AG09309 (cell line): ENCODE measurements at regions not wholly inside any gene's neighbourhood (a gene's known extent, or its start where the extent isn't known, plus 50 kb on each side); places are given as distances from the start of the nearest gene placed in this dataset.

Source experiments
- DNase-seq: peaks from one replicate; pipeline ENCODE4 v3.0.0-alpha.2; 2010; ENCODE audit warnings: low read depth
- H3K4me3 ChIP-seq: 2 replicates; pipeline ENCODE4 v1.5.1; 2011; ENCODE audit warnings: mild to moderate bottlenecking, low read depth, low read length, moderate library complexity; ENCODE audit not compliant: control insufficient read depth
- CTCF ChIP-seq: IDR thresholded peaks from 2 replicates; pipeline ENCODE4 v1.5.1; 2011; ENCODE audit warnings: mild to moderate bottlenecking, low read depth, low read length, inconsistent platforms; ENCODE audit not compliant: insufficient read depth, control insufficient read depth; ENCODE audit errors: missing control alignments

- DNase-seq: no peak
Measured at GRCh38 chr12:105423237-105423636, 92.7 kb downstream of the C12orf75 start.

GRCh38 chr12:105423921-105424320 lies 93.4 kb downstream of the C12orf75 start:
- no peak for DNase-seq
- TF ChIP-seq CTCF: no peak

More at GRCh38 chr12:105423237-105423636, 92.7 kb downstream of the C12orf75 start:
- TF ChIP-seq CTCF: no peak
- no peak overlapping the region for H3K4me3 ChIP-seq

GRCh38 chr12:105425254-105426174 lies 95.0 kb downstream of the C12orf75 start:
- TF ChIP-seq CTCF: no peak
- H3K4me3 ChIP-seq: no peak overlapping the region
- no peak for DNase-seq

More at GRCh38 chr12:105423921-105424320, 93.4 kb downstream of the C12orf75 start:
- H3K4me3 ChIP-seq: no peak overlapping the region

GRCh38 chr12:105426766-105427165 lies 96.3 kb downstream of the C12orf75 start:
- TF ChIP-seq CTCF: no peak
- DNase-seq: no peak
- H3K4me3 ChIP-seq: no peak overlapping the region

- peak; percentile 36 for TF ChIP-seq CTCF
- no peak for DNase-seq
Measured at GRCh38 chr12:105427883-105428282, 97.4 kb downstream of the C12orf75 start.

GRCh38 chr12:105428793-105429395 lies 98.4 kb downstream of the C12orf75 start:
- no peak for DNase-seq
- no peak for TF ChIP-seq CTCF
- H3K4me3 ChIP-seq: no peak overlapping the region

More at GRCh38 chr12:105427883-105428282, 97.4 kb downstream of the C12orf75 start:
- H3K4me3 ChIP-seq: no peak overlapping the region
